NB4 (cell line): ENCODE measurements at regions not wholly inside any gene's neighbourhood (a gene's known extent, or its start where the extent isn't known, plus 50 kb on each side); places are given as distances from the start of the nearest gene placed in this dataset.

Source experiments
- DNase-seq: peaks from one replicate; pipeline ENCODE4 v3.0.0; 2010; ENCODE audit warnings: low read depth
- H3K4me3 ChIP-seq: one replicate; pipeline ENCODE4 v1.5.1; 2011; ENCODE audit warnings: mild to moderate bottlenecking, low read depth, low read length, moderate library complexity
- MYC ChIP-seq: IDR thresholded peaks from 2 replicates; pipeline ENCODE4 v1.6.1; 2011; ENCODE audit warnings: low read depth, low read length
- POLR2A ChIP-seq: IDR thresholded peaks from 2 replicates; pipeline ENCODE4 v1.6.1; 2011; ENCODE audit warnings: mild to moderate bottlenecking; ENCODE audit not compliant: insufficient read length; ENCODE audit errors: extremely low read depth
- TF ChIP-seq, protein P1 (sequence below): IDR thresholded peaks from one replicate; pipeline ENCODE4 v1.5.1; 2012; ENCODE audit warnings: low read depth, low read length
- TF ChIP-seq, protein P2 (sequence below): IDR thresholded peaks from 2 replicates; pipeline ENCODE4 v1.6.1; 2011; ENCODE audit warnings: low read depth, low read length

DNA sequence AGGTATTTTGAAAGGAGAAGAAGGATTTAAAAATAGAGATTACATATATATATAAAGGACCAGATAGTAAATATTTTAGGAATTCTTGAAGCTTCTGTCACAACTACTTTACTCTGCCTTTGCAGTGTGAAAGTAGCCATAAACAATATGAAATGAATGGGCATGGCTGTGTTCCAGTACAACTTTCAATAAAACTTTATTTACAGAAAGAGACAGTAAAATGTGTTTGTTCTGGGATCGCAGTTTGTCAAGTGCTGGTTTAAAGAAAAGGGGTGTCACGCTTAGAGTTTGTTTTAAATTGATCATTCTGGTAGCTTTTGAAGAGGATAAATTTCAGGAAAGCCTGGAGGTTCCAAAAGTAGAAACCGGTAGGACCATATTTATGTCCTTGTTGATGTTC is 176.1 kb upstream of the HS3ST1 start:
- no peak for DNase-seq
- H3K4me3 ChIP-seq, result no peak overlapping the region
- TF ChIP-seq POLR2A (no peak), MYC (no peak)
- TF ChIP-seq, protein P1, sequence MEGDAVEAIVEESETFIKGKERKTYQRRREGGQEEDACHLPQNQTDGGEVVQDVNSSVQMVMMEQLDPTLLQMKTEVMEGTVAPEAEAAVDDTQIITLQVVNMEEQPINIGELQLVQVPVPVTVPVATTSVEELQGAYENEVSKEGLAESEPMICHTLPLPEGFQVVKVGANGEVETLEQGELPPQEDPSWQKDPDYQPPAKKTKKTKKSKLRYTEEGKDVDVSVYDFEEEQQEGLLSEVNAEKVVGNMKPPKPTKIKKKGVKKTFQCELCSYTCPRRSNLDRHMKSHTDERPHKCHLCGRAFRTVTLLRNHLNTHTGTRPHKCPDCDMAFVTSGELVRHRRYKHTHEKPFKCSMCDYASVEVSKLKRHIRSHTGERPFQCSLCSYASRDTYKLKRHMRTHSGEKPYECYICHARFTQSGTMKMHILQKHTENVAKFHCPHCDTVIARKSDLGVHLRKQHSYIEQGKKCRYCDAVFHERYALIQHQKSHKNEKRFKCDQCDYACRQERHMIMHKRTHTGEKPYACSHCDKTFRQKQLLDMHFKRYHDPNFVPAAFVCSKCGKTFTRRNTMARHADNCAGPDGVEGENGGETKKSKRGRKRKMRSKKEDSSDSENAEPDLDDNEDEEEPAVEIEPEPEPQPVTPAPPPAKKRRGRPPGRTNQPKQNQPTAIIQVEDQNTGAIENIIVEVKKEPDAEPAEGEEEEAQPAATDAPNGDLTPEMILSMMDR, result no peak
- TF ChIP-seq, protein P2, sequence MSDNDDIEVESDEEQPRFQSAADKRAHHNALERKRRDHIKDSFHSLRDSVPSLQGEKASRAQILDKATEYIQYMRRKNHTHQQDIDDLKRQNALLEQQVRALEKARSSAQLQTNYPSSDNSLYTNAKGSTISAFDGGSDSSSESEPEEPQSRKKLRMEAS, result no peak

DNA sequence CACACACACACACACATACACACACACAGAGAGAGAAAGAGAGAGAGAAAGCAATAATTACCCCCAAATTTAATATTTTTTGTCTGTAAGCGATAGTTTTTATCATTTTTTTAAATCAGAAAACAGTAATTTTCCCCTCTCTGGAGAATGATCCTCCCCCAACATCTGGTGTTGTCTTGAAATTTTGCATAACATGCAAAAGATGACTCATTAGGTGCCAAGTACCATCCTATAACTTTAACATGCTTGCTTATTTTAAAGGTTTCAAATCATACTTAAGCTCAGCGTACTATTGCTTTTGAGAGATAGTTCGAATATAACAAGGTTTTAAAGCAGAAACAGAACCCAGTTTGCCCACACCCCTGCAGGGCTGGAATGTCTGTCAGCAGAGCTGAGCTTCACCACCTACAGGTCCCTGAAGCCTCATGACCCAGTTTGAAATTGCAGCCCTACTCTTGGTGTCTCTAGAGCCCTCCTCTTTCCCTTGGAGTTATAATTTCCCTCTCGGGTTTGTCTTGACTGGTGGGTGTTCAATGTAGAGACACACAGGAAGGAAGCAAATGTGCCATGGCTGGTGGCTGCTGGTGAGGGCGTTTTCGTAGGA is 175.0 kb upstream of the HS3ST1 start:
- DNase-seq, result no peak
- TF ChIP-seq POLR2A (no peak), MYC (no peak)
- TF ChIP-seq, protein P2, result no peak
- TF ChIP-seq, protein P1, result no peak
- no peak overlapping the region for H3K4me3 ChIP-seq

DNA sequence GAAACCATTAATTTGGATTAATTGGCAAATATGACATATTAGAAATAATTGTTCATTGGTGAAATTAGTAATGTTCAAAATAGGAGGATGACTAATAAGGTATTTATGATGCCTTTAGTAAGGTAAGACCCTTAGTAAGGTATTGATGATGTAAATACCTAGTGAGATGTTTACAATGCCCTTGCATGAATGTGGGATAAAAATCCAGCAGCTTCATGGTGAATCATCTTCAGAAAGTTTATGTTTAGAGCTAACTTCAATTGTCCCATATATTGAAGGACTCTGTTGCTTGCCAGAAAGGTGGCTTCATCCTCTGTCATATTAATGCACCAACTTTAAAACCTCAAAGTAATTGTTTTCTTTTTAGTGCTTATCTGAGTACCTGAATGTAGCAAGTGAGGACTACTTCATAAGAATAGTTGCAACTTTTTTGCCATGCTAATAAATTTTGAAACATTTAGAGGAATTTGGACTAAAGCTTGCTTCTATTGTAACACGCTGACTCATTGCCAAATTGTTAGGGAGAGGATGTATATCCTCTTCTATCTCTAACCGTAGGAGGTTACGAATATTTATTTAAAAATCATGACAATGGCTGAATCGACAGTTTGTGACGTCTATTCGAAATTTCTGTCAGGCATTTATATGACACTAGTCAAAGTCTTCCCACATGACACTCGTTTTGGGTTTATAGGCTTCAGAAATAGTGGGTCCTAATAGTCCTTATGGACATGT is 174.1 kb upstream of the HS3ST1 start:
- no peak overlapping the region for H3K4me3 ChIP-seq
- no peak for TF ChIP-seq POLR2A
- TF ChIP-seq, protein P1, result no peak
- TF ChIP-seq, protein P2, result no peak
- no peak for TF ChIP-seq MYC
- DNase-seq, result no peak

DNA sequence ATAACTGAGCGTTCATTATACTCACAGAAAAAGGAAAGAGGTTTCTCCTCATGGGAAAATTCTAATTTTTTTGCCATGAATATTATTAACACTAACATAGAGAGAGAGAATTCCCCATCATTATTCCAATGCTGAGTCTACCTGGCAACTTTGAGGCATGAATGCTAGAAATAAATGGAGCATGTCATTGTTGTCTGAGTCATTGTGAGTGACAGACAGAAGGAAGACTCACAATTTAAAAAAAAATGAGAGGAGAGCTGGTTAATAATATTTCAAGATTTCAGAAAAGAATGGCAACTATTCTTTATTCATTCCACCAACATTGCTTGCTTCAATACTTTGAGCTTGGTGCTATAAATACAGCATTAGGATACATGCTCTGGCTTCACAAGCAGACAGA is 170.4 kb upstream of the HS3ST1 start:
- no peak for DNase-seq
- H3K4me3 ChIP-seq, result no peak overlapping the region
- TF ChIP-seq, protein P1, result no peak
- TF ChIP-seq, protein P2, result no peak
- TF ChIP-seq MYC, result no peak
- TF ChIP-seq POLR2A, result no peak

DNA sequence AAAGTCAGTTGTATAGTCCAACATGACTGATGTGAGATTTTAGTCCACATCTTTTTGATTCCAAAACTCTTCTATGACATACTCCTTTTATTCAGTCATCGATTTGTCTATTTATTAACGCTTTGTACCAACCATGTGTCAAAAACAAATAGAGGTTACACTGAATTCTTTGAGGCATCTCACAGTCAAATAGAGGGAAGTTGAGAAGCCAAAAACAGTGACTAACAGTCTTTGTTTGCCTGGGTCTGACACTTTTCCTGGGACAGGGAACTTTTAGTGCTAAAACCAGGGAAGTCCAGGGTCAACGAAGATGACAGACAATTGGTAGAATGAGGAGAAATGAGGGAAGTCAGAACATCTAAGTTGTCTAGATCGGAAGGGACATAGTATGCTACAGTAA is 169.9 kb upstream of the HS3ST1 start:
- H3K4me3 ChIP-seq, result no peak overlapping the region
- TF ChIP-seq POLR2A (no peak), MYC (no peak)
- TF ChIP-seq, protein P2, result no peak
- DNase-seq, result no peak

DNA sequence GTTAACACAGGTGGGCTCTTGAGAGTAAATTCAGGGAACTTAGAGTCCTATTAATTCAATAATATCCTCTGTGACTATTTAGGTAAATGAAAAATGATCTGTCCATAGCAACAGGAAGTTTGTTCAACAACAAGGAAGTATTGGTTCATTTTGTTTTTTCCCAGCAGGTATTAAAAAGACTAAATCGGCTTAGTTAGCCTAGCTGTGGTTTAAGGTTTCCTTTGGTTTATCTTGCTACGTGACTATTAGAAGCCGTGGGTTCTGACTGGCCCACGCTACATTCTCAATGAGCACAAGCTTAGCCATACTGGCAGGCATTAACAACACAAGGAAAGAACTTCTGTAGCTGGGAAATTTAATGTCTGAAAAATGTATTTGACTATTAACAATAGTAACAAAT is 168.8 kb upstream of the HS3ST1 start:
- no peak for DNase-seq
- TF ChIP-seq, protein P2, result no peak
- no peak for TF ChIP-seq POLR2A
- no peak for TF ChIP-seq MYC
- TF ChIP-seq, protein P1, result no peak
- no peak overlapping the region for H3K4me3 ChIP-seq
